ENCODE measurements at regions not wholly inside any gene's neighbourhood (a gene's known extent, or its start where the extent isn't known, plus 50 kb on each side); places are given as distances from the start of the nearest gene placed in this dataset.

GRCh38 chr22:49247194-49247924 lies 580.3 kb downstream of the BRD1 start:
- DNase-seq (ENCODE audit: low read depth in 1 of 2, low spot score in 1 of 2): no peak
- H3K27me3 ChIP-seq (ENCODE audit: insufficient read depth, poor library complexity, severe bottlenecking): no peaks in the 10 kb centered on the region

GRCh38 chr22:49244466-49245420 lies 582.9 kb downstream of the BRD1 start:
- Histone ChIP-seq H3K27ac (replicated peaks) (no peak overlapping the region), H3K27me3 (ENCODE audit: insufficient read depth, poor library complexity, severe bottlenecking) (no peaks in the 10 kb centered on the region), H3K4me3 (replicated peaks; ENCODE audit: insufficient read depth, low read length) (no peak overlapping the region)
- DNase-seq (ENCODE audit: low read depth in 1 of 2, low spot score in 1 of 2): no peak
- TF ChIP-seq, protein P1, sequence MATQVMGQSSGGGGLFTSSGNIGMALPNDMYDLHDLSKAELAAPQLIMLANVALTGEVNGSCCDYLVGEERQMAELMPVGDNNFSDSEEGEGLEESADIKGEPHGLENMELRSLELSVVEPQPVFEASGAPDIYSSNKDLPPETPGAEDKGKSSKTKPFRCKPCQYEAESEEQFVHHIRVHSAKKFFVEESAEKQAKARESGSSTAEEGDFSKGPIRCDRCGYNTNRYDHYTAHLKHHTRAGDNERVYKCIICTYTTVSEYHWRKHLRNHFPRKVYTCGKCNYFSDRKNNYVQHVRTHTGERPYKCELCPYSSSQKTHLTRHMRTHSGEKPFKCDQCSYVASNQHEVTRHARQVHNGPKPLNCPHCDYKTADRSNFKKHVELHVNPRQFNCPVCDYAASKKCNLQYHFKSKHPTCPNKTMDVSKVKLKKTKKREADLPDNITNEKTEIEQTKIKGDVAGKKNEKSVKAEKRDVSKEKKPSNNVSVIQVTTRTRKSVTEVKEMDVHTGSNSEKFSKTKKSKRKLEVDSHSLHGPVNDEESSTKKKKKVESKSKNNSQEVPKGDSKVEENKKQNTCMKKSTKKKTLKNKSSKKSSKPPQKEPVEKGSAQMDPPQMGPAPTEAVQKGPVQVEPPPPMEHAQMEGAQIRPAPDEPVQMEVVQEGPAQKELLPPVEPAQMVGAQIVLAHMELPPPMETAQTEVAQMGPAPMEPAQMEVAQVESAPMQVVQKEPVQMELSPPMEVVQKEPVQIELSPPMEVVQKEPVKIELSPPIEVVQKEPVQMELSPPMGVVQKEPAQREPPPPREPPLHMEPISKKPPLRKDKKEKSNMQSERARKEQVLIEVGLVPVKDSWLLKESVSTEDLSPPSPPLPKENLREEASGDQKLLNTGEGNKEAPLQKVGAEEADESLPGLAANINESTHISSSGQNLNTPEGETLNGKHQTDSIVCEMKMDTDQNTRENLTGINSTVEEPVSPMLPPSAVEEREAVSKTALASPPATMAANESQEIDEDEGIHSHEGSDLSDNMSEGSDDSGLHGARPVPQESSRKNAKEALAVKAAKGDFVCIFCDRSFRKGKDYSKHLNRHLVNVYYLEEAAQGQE (IDR thresholded peaks at IDR 0.05; ENCODE audit: insufficient replicate concordance, low read depth): no peak
- TF ChIP-seq SPI1 (IDR thresholded peaks at IDR 0.05; ENCODE audit: borderline replicate concordance, low read depth) (no peak), GABPA (IDR thresholded peaks at IDR 0.05; ENCODE audit: low read depth) (no peak), POLR2AphosphoS5 (IDR thresholded peaks at IDR 0.05; ENCODE audit: low read depth) (no peak)
- TF ChIP-seq, protein P2, sequence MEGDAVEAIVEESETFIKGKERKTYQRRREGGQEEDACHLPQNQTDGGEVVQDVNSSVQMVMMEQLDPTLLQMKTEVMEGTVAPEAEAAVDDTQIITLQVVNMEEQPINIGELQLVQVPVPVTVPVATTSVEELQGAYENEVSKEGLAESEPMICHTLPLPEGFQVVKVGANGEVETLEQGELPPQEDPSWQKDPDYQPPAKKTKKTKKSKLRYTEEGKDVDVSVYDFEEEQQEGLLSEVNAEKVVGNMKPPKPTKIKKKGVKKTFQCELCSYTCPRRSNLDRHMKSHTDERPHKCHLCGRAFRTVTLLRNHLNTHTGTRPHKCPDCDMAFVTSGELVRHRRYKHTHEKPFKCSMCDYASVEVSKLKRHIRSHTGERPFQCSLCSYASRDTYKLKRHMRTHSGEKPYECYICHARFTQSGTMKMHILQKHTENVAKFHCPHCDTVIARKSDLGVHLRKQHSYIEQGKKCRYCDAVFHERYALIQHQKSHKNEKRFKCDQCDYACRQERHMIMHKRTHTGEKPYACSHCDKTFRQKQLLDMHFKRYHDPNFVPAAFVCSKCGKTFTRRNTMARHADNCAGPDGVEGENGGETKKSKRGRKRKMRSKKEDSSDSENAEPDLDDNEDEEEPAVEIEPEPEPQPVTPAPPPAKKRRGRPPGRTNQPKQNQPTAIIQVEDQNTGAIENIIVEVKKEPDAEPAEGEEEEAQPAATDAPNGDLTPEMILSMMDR (IDR thresholded peaks at IDR 0.05; ENCODE audit: insufficient read depth, low read length): no peak

More at GRCh38 chr22:49247194-49247924, 580.3 kb downstream of the BRD1 start:
- Histone ChIP-seq H3K27ac (replicated peaks) (no peak overlapping the region), H3K4me3 (replicated peaks; ENCODE audit: insufficient read depth, low read length) (no peak overlapping the region)
- TF ChIP-seq, protein P1 (IDR thresholded peaks at IDR 0.05; ENCODE audit: insufficient replicate concordance, low read depth): no peak
- TF ChIP-seq GABPA (IDR thresholded peaks at IDR 0.05; ENCODE audit: low read depth) (no peak), POLR2AphosphoS5 (IDR thresholded peaks at IDR 0.05; ENCODE audit: low read depth) (no peak), SPI1 (IDR thresholded peaks at IDR 0.05; ENCODE audit: borderline replicate concordance, low read depth) (no peak)
- TF ChIP-seq, protein P2 (IDR thresholded peaks at IDR 0.05; ENCODE audit: insufficient read depth, low read length): no peak

DNA sequence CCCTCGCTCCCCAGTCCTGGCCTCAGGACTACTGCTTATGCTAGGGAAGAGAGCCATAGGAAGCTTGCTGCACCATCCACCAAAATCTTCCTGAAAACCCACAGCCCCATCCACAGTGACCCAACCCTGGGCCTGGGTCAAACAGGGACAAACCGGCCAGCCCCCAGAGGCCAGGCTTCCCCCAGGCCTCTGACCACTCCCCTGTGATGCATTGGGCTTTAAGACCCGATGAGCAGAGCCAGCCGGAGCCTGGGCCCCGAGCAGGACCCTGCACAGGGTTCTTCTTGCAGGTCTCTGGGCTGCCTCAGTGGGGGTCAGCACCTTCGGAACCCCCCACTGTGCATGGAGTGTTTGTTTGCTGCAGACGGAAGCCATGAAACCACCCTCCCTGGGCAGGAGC lies 583.7 kb downstream of the BRD1 start:
- H3K27me3 ChIP-seq (ENCODE audit: insufficient read depth, poor library complexity, severe bottlenecking): no peaks in the 10 kb centered on the region
- no peak overlapping the region for H3K4me3 ChIP-seq (replicated peaks; ENCODE audit: insufficient read depth, low read length)
- DNase-seq (ENCODE audit: low read depth in 1 of 2, low spot score in 1 of 2): no peak
- TF ChIP-seq, protein P1 (IDR thresholded peaks at IDR 0.05; ENCODE audit: insufficient replicate concordance, low read depth): no peak
- no peak for TF ChIP-seq SPI1 (IDR thresholded peaks at IDR 0.05; ENCODE audit: borderline replicate concordance, low read depth)
- TF ChIP-seq, protein P2 (IDR thresholded peaks at IDR 0.05; ENCODE audit: insufficient read depth, low read length): no peak
- no peak for TF ChIP-seq POLR2AphosphoS5 (IDR thresholded peaks at IDR 0.05; ENCODE audit: low read depth)
- TF ChIP-seq GABPA (IDR thresholded peaks at IDR 0.05; ENCODE audit: low read depth): no peak
- H3K27ac ChIP-seq (replicated peaks): no peak overlapping the region

Data from HL-60 (cell line).